ENCODE measurements at regions not wholly inside any gene's neighbourhood (a gene's known extent, or its start where the extent isn't known, plus 50 kb on each side); places are given as distances from the start of the nearest gene placed in this dataset.

- no peak for TF ChIP-seq CTCF (conservative IDR thresholded peaks at IDR 0.05 in 1 of 2, IDR thresholded peaks at IDR 0.05 in 1 of 2; ENCODE audit: extremely low read depth in 1 of 2, insufficient read depth in 1 of 2, low read depth in 1 of 2, low read length in 2 of 2)
- TF ChIP-seq EZH2 (IDR thresholded peaks at IDR 0.05; ENCODE audit: borderline replicate concordance, low read length) = no peak
Measured at GRCh38 chr11:92882828-92883611, 86.4 kb upstream of the MTNR1B start.
